ENCODE measurements at regions not wholly inside any gene's neighbourhood (a gene's known extent, or its start where the extent isn't known, plus 50 kb on each side); places are given as distances from the start of the nearest gene placed in this dataset.

DNA sequence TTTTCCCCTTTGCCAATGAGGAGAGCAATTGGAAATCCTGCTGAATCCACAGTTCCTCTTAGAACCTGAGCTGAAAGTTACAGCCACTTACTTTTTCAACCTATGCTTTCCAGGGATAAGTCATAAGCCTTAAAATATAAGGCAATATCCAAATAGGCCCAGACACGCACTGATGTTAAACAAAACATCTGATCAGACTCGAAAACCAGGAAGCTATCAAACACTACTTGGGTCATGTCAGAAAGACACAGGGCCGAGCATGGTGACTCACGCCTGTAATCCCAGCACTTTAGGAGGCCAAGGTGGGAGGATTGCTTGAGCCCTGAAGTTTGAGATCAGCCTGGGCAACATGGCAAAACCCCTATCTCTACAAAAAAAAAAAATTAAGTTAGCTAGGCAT is 192.1 kb downstream of the SP3 start:
- TF ChIP-seq TAF1 (IDR thresholded peaks at IDR 0.05; ENCODE audit: borderline replicate concordance, low read depth, low read length) (no peak), POLR2A (IDR thresholded peaks at IDR 0.05; ENCODE audit: low read depth, low read length) (no peak), POLR2AphosphoS5 (IDR thresholded peaks at IDR 0.05; ENCODE audit: low read depth, low read length) (no peak)

All from GM12892 (cell line).